HS-5 (cell line): ENCODE measurements at regions not wholly inside any gene's neighbourhood (a gene's known extent, or its start where the extent isn't known, plus 50 kb on each side); places are given as distances from the start of the nearest gene placed in this dataset.

ENCODE experiments used
- DNase-seq: peaks from one replicate; pipeline ENCODE4 v3.0.0-alpha.2; 2012; ENCODE audit warnings: low read depth

GRCh38 chr6:51550243-51550642 is 537.2 kb downstream of the PKHD1 start:
- DNase-seq: no peak

DNA sequence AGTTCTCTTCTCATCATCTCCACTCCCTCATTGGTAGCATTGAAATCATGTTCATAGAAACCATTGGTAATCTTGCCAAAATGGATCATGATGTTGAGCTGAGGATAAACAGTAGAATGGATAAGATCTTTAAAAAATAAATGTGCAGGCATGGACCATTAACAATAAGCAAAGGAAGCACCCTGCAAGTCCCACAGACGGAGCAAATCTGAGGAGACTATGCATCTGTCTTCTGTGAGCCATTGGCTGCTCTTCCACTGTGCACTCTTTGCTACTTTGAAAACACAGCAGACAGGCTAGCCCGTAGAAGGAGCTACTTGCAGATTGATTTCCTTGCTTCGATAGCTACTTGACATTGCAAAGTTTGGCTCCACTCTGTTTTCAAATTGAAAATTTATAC is 535.0 kb downstream of the PKHD1 start:
- no peak for DNase-seq

GRCh38 chr6:51553246-51554015 is 534.0 kb downstream of the PKHD1 start:
- DNase-seq: no peak

DNA sequence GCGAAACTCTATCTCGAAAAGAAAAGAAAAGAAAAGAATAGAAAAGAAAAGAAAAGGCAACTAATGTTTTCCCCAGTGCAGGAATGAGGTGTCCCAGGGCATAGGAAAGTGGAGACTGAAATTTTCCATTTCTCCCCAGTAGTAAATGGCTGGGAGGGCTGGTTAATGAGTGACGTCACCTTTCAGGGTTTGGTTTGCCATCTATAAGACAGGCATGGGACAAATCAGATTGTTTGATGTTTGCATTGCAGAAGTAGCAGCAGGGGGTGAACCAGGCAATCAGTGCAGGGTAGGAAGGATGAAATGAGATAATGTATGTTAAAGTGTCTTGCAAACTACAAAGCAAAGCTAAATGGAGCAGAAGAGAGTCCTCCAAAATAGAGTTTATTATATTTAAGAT is 533.4 kb downstream of the PKHD1 start:
- no peak for DNase-seq

- no peak for DNase-seq
Measured at GRCh38 chr6:51559059-51559458, 528.4 kb downstream of the PKHD1 start.

- no peak for DNase-seq
Measured at GRCh38 chr6:51562198-51562597, 525.2 kb downstream of the PKHD1 start.
